GM23338 (cell line): ENCODE measurements at regions not wholly inside any gene's neighbourhood (a gene's known extent, or its start where the extent isn't known, plus 50 kb on each side); places are given as distances from the start of the nearest gene placed in this dataset.

Experiments
- ATAC-seq: fragments of 200-7000 bp; cut with Tn5 transposase; 3 replicates; pipeline ENCODE4 v1.9.1; 2020
- DNase-seq: peaks from one replicate; pipeline ENCODE4 v3.0.0-alpha.2; 2015; ENCODE audit warnings: low spot score
- H2AFZ ChIP-seq: fragments of 200-600 bp; sonication (generic); 2 replicates; pipeline ENCODE4 v1.8.0; 2016; ENCODE audit warnings: antibody characterized with exemption, mild to moderate bottlenecking, moderate library complexity
- H3F3A ChIP-seq: fragments of 200-600 bp; sonication (generic); replicated peaks from 2 replicates; pipeline ENCODE4 v1.8.0; 2017; ENCODE audit warnings: antibody characterized with exemption, mixed run types, low read depth
- H3K27ac ChIP-seq: fragments of 200-600 bp; sonication (generic); 2 replicates; pipeline ENCODE4 v1.6.1; 2016; ENCODE audit warnings: low read depth
- H3K27me3 ChIP-seq: fragments of 200-600 bp; sonication (generic); 2 replicates; pipeline ENCODE4 v1.8.0; 2016; ENCODE audit warnings: mild to moderate bottlenecking, mixed run types, moderate library complexity; ENCODE audit not compliant: insufficient read depth
- H3K36me3 ChIP-seq: fragments of 200-600 bp; sonication (generic); 2 replicates; pipeline ENCODE4 v1.8.0; 2016; ENCODE audit warnings: mild to moderate bottlenecking; ENCODE audit not compliant: insufficient read depth
- H3K4me1 ChIP-seq: fragments of 200-600 bp; sonication (generic); 2 replicates; pipeline ENCODE4 v1.8.0; 2016; ENCODE audit warnings: mild to moderate bottlenecking, moderate library complexity; ENCODE audit not compliant: insufficient read depth
- H3K4me2 ChIP-seq: fragments of 200-600 bp; sonication (generic); 2 replicates; pipeline ENCODE4 v1.7.1; 2017; ENCODE audit warnings: mixed run types
- H3K4me3 ChIP-seq: fragments of 200-600 bp; sonication (generic); 2 replicates; pipeline ENCODE4 v1.6.1; 2016; ENCODE audit warnings: mixed run types
- H3K79me2 ChIP-seq: fragments of 200-600 bp; sonication (generic); replicated peaks from 2 replicates; pipeline ENCODE4 v1.8.0; 2017; ENCODE audit warnings: mild to moderate bottlenecking; ENCODE audit not compliant: insufficient read depth
- H3K9me2 ChIP-seq: fragments of 200-600 bp; sonication (generic); 2 replicates; pipeline ENCODE4 v1.8.0; 2017; ENCODE audit not compliant: insufficient read depth
- H4K20me1 ChIP-seq: fragments of 200-600 bp; sonication (generic); replicated peaks from 2 replicates; pipeline ENCODE4 v1.8.0; 2017; ENCODE audit warnings: mild to moderate bottlenecking; ENCODE audit not compliant: insufficient read depth
- H3K27ac Mint-ChIP-seq: 2 replicates; pipeline ENCODE4 v1.8.0; 2020; ENCODE audit warnings: inconsistent platforms, mild to moderate bottlenecking, moderate library complexity, mixed read lengths
- H3K27me3 Mint-ChIP-seq: 3 replicates; pipeline ENCODE4 v1.8.0; 2022; ENCODE audit warnings: low read depth, mild to moderate bottlenecking, moderate library complexity, mixed read lengths, inconsistent platforms; ENCODE audit not compliant: insufficient read depth, poor library complexity
- H3K36me3 Mint-ChIP-seq: 3 replicates; pipeline ENCODE4 v1.8.0; 2021; ENCODE audit warnings: low read depth, mild to moderate bottlenecking, inconsistent platforms, moderate library complexity, mixed read lengths
- H3K4me1 Mint-ChIP-seq: 3 replicates; pipeline ENCODE4 v1.8.0; 2020; ENCODE audit warnings: mild to moderate bottlenecking, inconsistent platforms, mixed read lengths
- H3K4me3 Mint-ChIP-seq: 3 replicates; pipeline ENCODE4 v1.8.0; 2021; ENCODE audit warnings: moderate library complexity, mild to moderate bottlenecking, inconsistent platforms, mixed read lengths
- H3K9me3 Mint-ChIP-seq: 3 replicates; pipeline ENCODE4 v1.8.0; 2020; ENCODE audit warnings: moderate library complexity, mild to moderate bottlenecking, inconsistent platforms, mixed read lengths
- CREB1 ChIP-seq: fragments of 250-450 bp; sonication (Bioruptor Pico); IDR thresholded peaks from 2 replicates; pipeline ENCODE4 v1.5.0; 2020; ENCODE audit warnings: low read depth, mild to moderate bottlenecking, moderate library complexity
- CTCF ChIP-seq, 2 experiments: fragments of 200-600 bp in 1 of 2; sonication (generic) in 1 of 2; conservative IDR thresholded peaks; 2 replicates each; pipeline versions ENCODE4 v1.5.1 to v1.6.1; 2016 to 2017; ENCODE audit warnings: antibody characterized with exemption in 2 of 2, low read depth in 2 of 2, mild to moderate bottlenecking in 2 of 2, moderate library complexity in 1 of 2
- ETS1 ChIP-seq: IDR thresholded peaks from 2 replicates; pipeline ENCODE4 v1.6.1; 2016; ENCODE audit warnings: antibody characterized with exemption
- EZH2phosphoT487 ChIP-seq: fragments of 200-600 bp; sonication (generic); IDR thresholded peaks from one replicate; pipeline ENCODE4 v1.8.1; 2018; ENCODE audit warnings: antibody characterized with exemption; ENCODE audit not compliant: unreplicated experiment
- JUNB ChIP-seq: IDR thresholded peaks from one replicate; pipeline ENCODE4 v1.6.1; 2016; ENCODE audit warnings: antibody characterized with exemption; ENCODE audit not compliant: unreplicated experiment
- NANOG ChIP-seq: IDR thresholded peaks from 2 replicates; pipeline ENCODE4 v1.6.1; 2016; ENCODE audit warnings: antibody characterized with exemption, borderline replicate concordance
- POLR2AphosphoS5 ChIP-seq: IDR thresholded peaks from 2 replicates; pipeline ENCODE4 v1.6.1; 2016; ENCODE audit warnings: antibody characterized with exemption, low read depth
- STAT1 ChIP-seq: IDR thresholded peaks from one replicate; pipeline ENCODE4 v1.6.1; 2016; ENCODE audit warnings: antibody characterized with exemption; ENCODE audit not compliant: unreplicated experiment
- ZNF114 ChIP-seq: fragments of 250-450 bp; sonication (Bioruptor Pico); IDR thresholded peaks from 2 replicates; pipeline ENCODE4 v1.5.0; 2020; ENCODE audit warnings: mild to moderate bottlenecking, moderate library complexity
- ZNF331 ChIP-seq: fragments of 250-450 bp; sonication (Bioruptor Pico); IDR thresholded peaks from 2 replicates; pipeline ENCODE4 v1.5.0; 2020; ENCODE audit warnings: low read depth, mild to moderate bottlenecking, moderate library complexity
- TF ChIP-seq, protein P1 (sequence below): IDR thresholded peaks from one replicate; pipeline ENCODE4 v1.6.1; 2018; ENCODE audit warnings: antibody characterized with exemption; ENCODE audit not compliant: unreplicated experiment

DNA sequence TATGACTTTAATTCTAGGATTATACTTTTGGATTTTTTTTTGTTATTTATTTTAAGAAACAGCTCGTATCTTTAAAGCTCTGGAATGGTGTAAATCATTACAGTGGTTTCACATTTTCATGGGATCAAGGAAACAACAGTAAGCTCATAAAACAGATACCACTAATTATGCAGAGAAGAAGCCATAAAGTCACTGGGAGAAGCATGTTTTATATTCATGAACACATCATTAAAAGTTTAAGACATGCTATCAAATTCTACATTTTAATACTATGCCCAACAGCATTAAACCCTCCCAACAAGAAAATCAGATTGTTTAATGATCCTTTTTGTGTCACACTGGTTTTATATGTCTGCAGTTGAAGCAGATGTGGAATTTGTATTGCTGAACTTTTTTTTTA is 149.9 kb downstream of the FBXO8 start:
- no peak overlapping the region for H3K27ac Mint-ChIP-seq
- no peaks in the 10 kb centered on the region for H3K9me3 Mint-ChIP-seq
- H4K20me1 ChIP-seq, result no peaks in the 10 kb centered on the region
- no peak for ATAC-seq
- H3F3A ChIP-seq, result no peaks in the 10 kb centered on the region
- no peak overlapping the region for H3K4me3 Mint-ChIP-seq
- H3K4me1 Mint-ChIP-seq, result peaks cover 21% of the 10 kb centered on the region; the same call in 2 of the 3 replicates
- no peaks in the 10 kb centered on the region for H3K27me3 Mint-ChIP-seq
- TF ChIP-seq EZH2phosphoT487 (no peak), POLR2AphosphoS5 (no peak), ETS1 (no peak)
- TF ChIP-seq, protein P1, sequence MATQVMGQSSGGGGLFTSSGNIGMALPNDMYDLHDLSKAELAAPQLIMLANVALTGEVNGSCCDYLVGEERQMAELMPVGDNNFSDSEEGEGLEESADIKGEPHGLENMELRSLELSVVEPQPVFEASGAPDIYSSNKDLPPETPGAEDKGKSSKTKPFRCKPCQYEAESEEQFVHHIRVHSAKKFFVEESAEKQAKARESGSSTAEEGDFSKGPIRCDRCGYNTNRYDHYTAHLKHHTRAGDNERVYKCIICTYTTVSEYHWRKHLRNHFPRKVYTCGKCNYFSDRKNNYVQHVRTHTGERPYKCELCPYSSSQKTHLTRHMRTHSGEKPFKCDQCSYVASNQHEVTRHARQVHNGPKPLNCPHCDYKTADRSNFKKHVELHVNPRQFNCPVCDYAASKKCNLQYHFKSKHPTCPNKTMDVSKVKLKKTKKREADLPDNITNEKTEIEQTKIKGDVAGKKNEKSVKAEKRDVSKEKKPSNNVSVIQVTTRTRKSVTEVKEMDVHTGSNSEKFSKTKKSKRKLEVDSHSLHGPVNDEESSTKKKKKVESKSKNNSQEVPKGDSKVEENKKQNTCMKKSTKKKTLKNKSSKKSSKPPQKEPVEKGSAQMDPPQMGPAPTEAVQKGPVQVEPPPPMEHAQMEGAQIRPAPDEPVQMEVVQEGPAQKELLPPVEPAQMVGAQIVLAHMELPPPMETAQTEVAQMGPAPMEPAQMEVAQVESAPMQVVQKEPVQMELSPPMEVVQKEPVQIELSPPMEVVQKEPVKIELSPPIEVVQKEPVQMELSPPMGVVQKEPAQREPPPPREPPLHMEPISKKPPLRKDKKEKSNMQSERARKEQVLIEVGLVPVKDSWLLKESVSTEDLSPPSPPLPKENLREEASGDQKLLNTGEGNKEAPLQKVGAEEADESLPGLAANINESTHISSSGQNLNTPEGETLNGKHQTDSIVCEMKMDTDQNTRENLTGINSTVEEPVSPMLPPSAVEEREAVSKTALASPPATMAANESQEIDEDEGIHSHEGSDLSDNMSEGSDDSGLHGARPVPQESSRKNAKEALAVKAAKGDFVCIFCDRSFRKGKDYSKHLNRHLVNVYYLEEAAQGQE, result no peak
- no peak overlapping the region for H3K4me3 ChIP-seq
- H3K4me2 ChIP-seq, result no peak overlapping the region
- no peaks in the 10 kb centered on the region for H3K27me3 ChIP-seq
- no peak overlapping the region for H2AFZ ChIP-seq
- no peak overlapping the region for H3K27ac ChIP-seq
- H3K36me3 ChIP-seq, result no peaks in the 10 kb centered on the region
- DNase-seq, result no peak
- H3K4me1 ChIP-seq, result no peaks in the 10 kb centered on the region
- H3K36me3 Mint-ChIP-seq, result no peaks in the 10 kb centered on the region
- H3K79me2 ChIP-seq, result no peaks in the 10 kb centered on the region
- no peaks in the 10 kb centered on the region for H3K9me2 ChIP-seq

DNA sequence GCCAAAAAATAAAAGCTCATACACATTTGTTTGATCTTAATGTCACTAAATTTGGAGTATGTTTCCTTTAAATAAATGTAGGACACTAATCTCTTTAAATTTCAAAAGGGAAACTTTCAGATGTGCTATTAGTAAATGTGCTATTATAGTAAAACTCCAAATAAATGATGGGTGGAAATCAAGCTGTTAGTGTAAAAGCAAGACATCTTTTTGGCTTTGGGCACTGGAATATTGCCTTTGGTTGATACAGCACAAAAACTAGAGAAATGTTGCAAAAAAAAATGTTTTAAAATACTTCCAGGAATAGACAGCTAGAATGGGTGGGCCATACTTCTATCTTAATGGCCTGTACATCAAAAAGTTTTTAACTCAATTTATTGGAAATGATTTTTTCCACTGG is 151.6 kb downstream of the FBXO8 start:
- no peaks in the 10 kb centered on the region for H3K27me3 ChIP-seq
- TF ChIP-seq POLR2AphosphoS5 (no peak), ETS1 (no peak), NANOG (no peak), JUNB (no peak), ZNF114 (CRISPR knock-in tag) (no peak), ZNF331 (CRISPR knock-in tag) (no peak), CTCF (conservative IDR thresholded peaks at IDR 0.05; ENCODE audit: low read depth in 2 of 2) (no peak), STAT1 (no peak), EZH2phosphoT487 (no peak), CREB1 (CRISPR knock-in tag) (no peak)
- TF ChIP-seq, protein P1, result no peak

More for the DNA sequence above, 151.6 kb downstream of the FBXO8 start:
- ATAC-seq (no peak), DNase-seq (no peak)
- H3K27ac ChIP-seq, result no peak overlapping the region
- H2AFZ ChIP-seq, result no peak overlapping the region
- H3K27me3 Mint-ChIP-seq, result no peaks in the 10 kb centered on the region
- H3K4me1 ChIP-seq, result no peaks in the 10 kb centered on the region
- H4K20me1 ChIP-seq, result no peaks in the 10 kb centered on the region
- no peak overlapping the region for H3K27ac Mint-ChIP-seq
- no peaks in the 10 kb centered on the region for H3F3A ChIP-seq
- no peak overlapping the region for H3K4me3 Mint-ChIP-seq
- peaks cover 21% of the 10 kb centered on the region; the same call in 2 of the 3 replicates for H3K4me1 Mint-ChIP-seq
- no peaks in the 10 kb centered on the region for H3K36me3 Mint-ChIP-seq
- H3K36me3 ChIP-seq, result no peaks in the 10 kb centered on the region
- no peak overlapping the region for H3K4me2 ChIP-seq
- H3K79me2 ChIP-seq, result no peaks in the 10 kb centered on the region
- no peak overlapping the region for H3K4me3 ChIP-seq
- no peaks in the 10 kb centered on the region for H3K9me3 Mint-ChIP-seq
- H3K9me2 ChIP-seq, result no peaks in the 10 kb centered on the region
